ENCODE measurements at regions not wholly inside any gene's neighbourhood (a gene's known extent, or its start where the extent isn't known, plus 50 kb on each side); places are given as distances from the start of the nearest gene placed in this dataset.

GRCh38 chr2:104523921-104524320 lies 330.0 kb upstream of the POU3F3 start:
- Histone ChIP-seq H3K4me1 (ENCODE audit: control insufficient read depth in 3 of 3, insufficient read depth in 3 of 3, low read length in 3 of 3) (no peaks in the 10 kb centered on the region), H3K4me3 (ENCODE audit: low read length in 3 of 3) (no peak overlapping the region), H3K9ac (ENCODE audit: low read depth in 1 of 3, low read length in 3 of 3) (no peak overlapping the region), H3K27ac (ENCODE audit: low read depth, low read length) (no peak overlapping the region), H3K36me3 (ENCODE audit: control insufficient read depth in 3 of 3, insufficient read depth in 3 of 3, low read length in 3 of 3) (no peaks in the 10 kb centered on the region), H3K27me3 (ENCODE audit: control insufficient read depth in 3 of 3, insufficient read depth in 3 of 3, low read length in 3 of 3) (no peaks in the 10 kb centered on the region), H3K9me3 (ENCODE audit: control insufficient read depth in 3 of 3, low read length in 3 of 3) (peaks cover 0 to 7% (median 0%) of the 10 kb centered on the region in 3 donors)

- no peaks in the 10 kb centered on the region for H3K27me3 ChIP-seq (ENCODE audit: control insufficient read depth in 3 of 3, insufficient read depth in 3 of 3, low read length in 3 of 3)
- H3K36me3 ChIP-seq (ENCODE audit: control insufficient read depth in 3 of 3, insufficient read depth in 3 of 3, low read length in 3 of 3): no peaks in the 10 kb centered on the region
- H3K9ac ChIP-seq (ENCODE audit: low read depth in 1 of 3, low read length in 3 of 3): no peak overlapping the region
- H3K4me3 ChIP-seq (ENCODE audit: low read length in 3 of 3): no peak overlapping the region
- H3K27ac ChIP-seq (ENCODE audit: low read depth, low read length): no peak overlapping the region
- no peaks in the 10 kb centered on the region for H3K4me1 ChIP-seq (ENCODE audit: control insufficient read depth in 3 of 3, insufficient read depth in 3 of 3, low read length in 3 of 3)
- no peaks in the 10 kb centered on the region for H3K9me3 ChIP-seq (ENCODE audit: control insufficient read depth in 3 of 3, low read length in 3 of 3)
Observed at GRCh38 chr2:104528101-104528500, 325.8 kb upstream of the POU3F3 start.

GRCh38 chr2:104531122-104531521 lies 322.8 kb upstream of the POU3F3 start:
- Histone ChIP-seq H3K27me3 (ENCODE audit: control insufficient read depth in 3 of 3, insufficient read depth in 3 of 3, low read length in 3 of 3) (no peaks in the 10 kb centered on the region), H3K27ac (ENCODE audit: low read depth, low read length) (no peak overlapping the region), H3K9me3 (ENCODE audit: control insufficient read depth in 3 of 3, low read length in 3 of 3) (no peaks in the 10 kb centered on the region), H3K36me3 (ENCODE audit: control insufficient read depth in 3 of 3, insufficient read depth in 3 of 3, low read length in 3 of 3) (no peaks in the 10 kb centered on the region), H3K4me3 (ENCODE audit: low read length in 3 of 3) (no peak overlapping the region), H3K9ac (ENCODE audit: low read depth in 1 of 3, low read length in 3 of 3) (no peak overlapping the region), H3K4me1 (ENCODE audit: control insufficient read depth in 3 of 3, insufficient read depth in 3 of 3, low read length in 3 of 3) (no peaks in the 10 kb centered on the region)

DNA sequence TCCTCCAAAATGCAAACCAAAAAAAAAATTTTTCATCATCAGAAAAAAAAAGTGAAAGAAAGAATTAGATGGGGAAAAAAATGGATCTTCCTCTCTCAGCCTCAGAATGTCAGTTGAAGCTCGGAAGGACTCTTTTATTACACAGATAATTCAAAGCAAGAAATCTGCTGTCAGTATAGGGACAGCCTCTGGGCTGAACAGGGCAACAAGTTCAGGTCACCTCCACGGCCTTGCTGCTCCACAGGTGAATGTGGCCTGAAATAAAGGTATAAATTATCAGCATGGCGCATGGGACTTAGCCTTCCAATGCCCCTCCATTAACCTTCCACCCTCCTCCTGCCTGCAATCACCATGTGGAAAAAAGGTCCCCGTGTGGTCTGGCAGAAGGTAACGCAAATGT lies 316.8 kb upstream of the POU3F3 start:
- no peaks in the 10 kb centered on the region for H3K9me3 ChIP-seq (ENCODE audit: control insufficient read depth in 3 of 3, low read length in 3 of 3)
- H3K9ac ChIP-seq (ENCODE audit: low read depth in 1 of 3, low read length in 3 of 3): no peak overlapping the region
- H3K36me3 ChIP-seq (ENCODE audit: control insufficient read depth in 3 of 3, insufficient read depth in 3 of 3, low read length in 3 of 3): no peaks in the 10 kb centered on the region
- H3K4me1 ChIP-seq (ENCODE audit: control insufficient read depth in 3 of 3, insufficient read depth in 3 of 3, low read length in 3 of 3): no peaks in the 10 kb centered on the region
- peaks cover 0 to 2% (median 0%) of the 10 kb centered on the region in 3 donors for H3K27me3 ChIP-seq (ENCODE audit: control insufficient read depth in 3 of 3, insufficient read depth in 3 of 3, low read length in 3 of 3)
- H3K27ac ChIP-seq (ENCODE audit: low read depth, low read length): no peak overlapping the region
- H3K4me3 ChIP-seq (ENCODE audit: low read length in 3 of 3): no peak overlapping the region

- Histone ChIP-seq H3K4me3 (ENCODE audit: low read length in 3 of 3) (no peak overlapping the region), H3K27ac (ENCODE audit: low read depth, low read length) (no peak overlapping the region), H3K4me1 (ENCODE audit: control insufficient read depth in 3 of 3, insufficient read depth in 3 of 3, low read length in 3 of 3) (no peaks in the 10 kb centered on the region), H3K36me3 (ENCODE audit: control insufficient read depth in 3 of 3, insufficient read depth in 3 of 3, low read length in 3 of 3) (no peaks in the 10 kb centered on the region), H3K9me3 (ENCODE audit: control insufficient read depth in 3 of 3, low read length in 3 of 3) (no peaks in the 10 kb centered on the region), H3K27me3 (ENCODE audit: control insufficient read depth in 3 of 3, insufficient read depth in 3 of 3, low read length in 3 of 3) (peaks cover 0 to 2% (median 0%) of the 10 kb centered on the region in 3 donors), H3K9ac (ENCODE audit: low read depth in 1 of 3, low read length in 3 of 3) (no peak overlapping the region)
Observed at GRCh38 chr2:104538077-104538476, 315.8 kb upstream of the POU3F3 start.

GRCh38 chr2:104539649-104540048 lies 314.3 kb upstream of the POU3F3 start:
- Histone ChIP-seq H3K27me3 (ENCODE audit: control insufficient read depth in 3 of 3, insufficient read depth in 3 of 3, low read length in 3 of 3) (peaks cover 0 to 2% (median 0%) of the 10 kb centered on the region in 3 donors), H3K4me1 (ENCODE audit: control insufficient read depth in 3 of 3, insufficient read depth in 3 of 3, low read length in 3 of 3) (no peaks in the 10 kb centered on the region), H3K9me3 (ENCODE audit: control insufficient read depth in 3 of 3, low read length in 3 of 3) (no peaks in the 10 kb centered on the region), H3K4me3 (ENCODE audit: low read length in 3 of 3) (no peak overlapping the region), H3K27ac (ENCODE audit: low read depth, low read length) (no peak overlapping the region), H3K9ac (ENCODE audit: low read depth in 1 of 3, low read length in 3 of 3) (no peak overlapping the region), H3K36me3 (ENCODE audit: control insufficient read depth in 3 of 3, insufficient read depth in 3 of 3, low read length in 3 of 3) (no peaks in the 10 kb centered on the region)

- no peak overlapping the region for H3K27ac ChIP-seq (ENCODE audit: low read depth, low read length)
- H3K9me3 ChIP-seq (ENCODE audit: control insufficient read depth in 3 of 3, low read length in 3 of 3): no peaks in the 10 kb centered on the region
- no peaks in the 10 kb centered on the region for H3K36me3 ChIP-seq (ENCODE audit: control insufficient read depth in 3 of 3, insufficient read depth in 3 of 3, low read length in 3 of 3)
- no peaks in the 10 kb centered on the region for H3K27me3 ChIP-seq (ENCODE audit: control insufficient read depth in 3 of 3, insufficient read depth in 3 of 3, low read length in 3 of 3)
- H3K9ac ChIP-seq (ENCODE audit: low read depth in 1 of 3, low read length in 3 of 3): no peak overlapping the region
- no peak overlapping the region for H3K4me3 ChIP-seq (ENCODE audit: low read length in 3 of 3)
- no peaks in the 10 kb centered on the region for H3K4me1 ChIP-seq (ENCODE audit: control insufficient read depth in 3 of 3, insufficient read depth in 3 of 3, low read length in 3 of 3)
Observed at GRCh38 chr2:104545055-104545454, 308.9 kb upstream of the POU3F3 start.

GRCh38 chr2:104546537-104546936 lies 307.4 kb upstream of the POU3F3 start:
- no peaks in the 10 kb centered on the region for H3K36me3 ChIP-seq (ENCODE audit: control insufficient read depth in 3 of 3, insufficient read depth in 3 of 3, low read length in 3 of 3)
- H3K4me1 ChIP-seq (ENCODE audit: control insufficient read depth in 3 of 3, insufficient read depth in 3 of 3, low read length in 3 of 3): no peaks in the 10 kb centered on the region
- H3K4me3 ChIP-seq (ENCODE audit: low read length in 3 of 3): no peak overlapping the region
- no peaks in the 10 kb centered on the region for H3K9me3 ChIP-seq (ENCODE audit: control insufficient read depth in 3 of 3, low read length in 3 of 3)
- H3K9ac ChIP-seq (ENCODE audit: low read depth in 1 of 3, low read length in 3 of 3): no peak overlapping the region
- no peaks in the 10 kb centered on the region for H3K27me3 ChIP-seq (ENCODE audit: control insufficient read depth in 3 of 3, insufficient read depth in 3 of 3, low read length in 3 of 3)
- H3K27ac ChIP-seq (ENCODE audit: low read depth, low read length): no peak overlapping the region

GRCh38 chr2:104547221-104547620 lies 306.7 kb upstream of the POU3F3 start:
- no peaks in the 10 kb centered on the region for H3K4me1 ChIP-seq (ENCODE audit: control insufficient read depth in 3 of 3, insufficient read depth in 3 of 3, low read length in 3 of 3)
- no peaks in the 10 kb centered on the region for H3K36me3 ChIP-seq (ENCODE audit: control insufficient read depth in 3 of 3, insufficient read depth in 3 of 3, low read length in 3 of 3)
- H3K4me3 ChIP-seq (ENCODE audit: low read length in 3 of 3): no peak overlapping the region

GRCh38 chr2:104561251-104561650 lies 292.7 kb upstream of the POU3F3 start:
- H3K4me3 ChIP-seq (ENCODE audit: low read length in 3 of 3): no peak overlapping the region
- no peak overlapping the region for H3K27ac ChIP-seq (ENCODE audit: low read depth, low read length)
- no peaks in the 10 kb centered on the region for H3K36me3 ChIP-seq (ENCODE audit: control insufficient read depth in 3 of 3, insufficient read depth in 3 of 3, low read length in 3 of 3)
- H3K9ac ChIP-seq (ENCODE audit: low read depth in 1 of 3, low read length in 3 of 3): no peak overlapping the region
- H3K4me1 ChIP-seq (ENCODE audit: control insufficient read depth in 3 of 3, insufficient read depth in 3 of 3, low read length in 3 of 3): no peaks in the 10 kb centered on the region
- no peaks in the 10 kb centered on the region for H3K9me3 ChIP-seq (ENCODE audit: control insufficient read depth in 3 of 3, low read length in 3 of 3)
- peaks cover 0 to 3% (median 0%) of the 10 kb centered on the region in 3 donors for H3K27me3 ChIP-seq (ENCODE audit: control insufficient read depth in 3 of 3, insufficient read depth in 3 of 3, low read length in 3 of 3)

More at GRCh38 chr2:104547221-104547620, 306.7 kb upstream of the POU3F3 start:
- no peak overlapping the region for H3K9ac ChIP-seq (ENCODE audit: low read depth in 1 of 3, low read length in 3 of 3)
- no peak overlapping the region for H3K27ac ChIP-seq (ENCODE audit: low read depth, low read length)
- H3K9me3 ChIP-seq (ENCODE audit: control insufficient read depth in 3 of 3, low read length in 3 of 3): no peaks in the 10 kb centered on the region
- no peaks in the 10 kb centered on the region for H3K27me3 ChIP-seq (ENCODE audit: control insufficient read depth in 3 of 3, insufficient read depth in 3 of 3, low read length in 3 of 3)

DNA sequence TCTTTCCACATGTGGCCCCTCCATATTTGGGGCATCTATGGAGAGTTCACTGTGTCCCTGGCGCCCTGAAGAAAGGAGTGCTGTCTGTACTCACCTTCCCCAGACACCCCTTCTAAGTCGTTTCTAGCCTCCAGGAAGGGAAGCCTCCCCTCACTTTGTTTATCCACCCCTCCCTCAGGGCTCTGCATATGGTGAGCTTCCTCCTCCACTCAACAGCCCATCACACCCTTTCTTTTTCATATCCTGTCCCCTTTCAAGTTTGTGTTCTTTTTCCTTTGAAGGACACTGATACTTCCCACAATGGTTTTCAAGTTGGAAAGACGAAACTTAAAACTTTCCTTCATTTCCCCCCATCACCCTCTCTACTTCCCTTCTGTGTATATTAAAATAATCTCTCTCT lies 291.4 kb upstream of the POU3F3 start:
- Histone ChIP-seq H3K4me3 (ENCODE audit: low read length in 3 of 3) (no peak overlapping the region), H3K9ac (ENCODE audit: low read depth in 1 of 3, low read length in 3 of 3) (no peak overlapping the region), H3K27me3 (ENCODE audit: control insufficient read depth in 3 of 3, insufficient read depth in 3 of 3, low read length in 3 of 3) (peaks cover 0 to 3% (median 0%) of the 10 kb centered on the region in 3 donors), H3K27ac (ENCODE audit: low read depth, low read length) (no peak overlapping the region), H3K4me1 (ENCODE audit: control insufficient read depth in 3 of 3, insufficient read depth in 3 of 3, low read length in 3 of 3) (no peaks in the 10 kb centered on the region), H3K9me3 (ENCODE audit: control insufficient read depth in 3 of 3, low read length in 3 of 3) (no peaks in the 10 kb centered on the region), H3K36me3 (ENCODE audit: control insufficient read depth in 3 of 3, insufficient read depth in 3 of 3, low read length in 3 of 3) (no peaks in the 10 kb centered on the region)

All from skeletal muscle tissue (tissue), 3 donors.